K562 (cell line): ENCODE measurements at regions not wholly inside any gene's neighbourhood (a gene's known extent, or its start where the extent isn't known, plus 50 kb on each side); places are given as distances from the start of the nearest gene placed in this dataset.

Source experiments
- ATAC-seq: fragments of 200-7000 bp; cut with Tn5 transposase; 3 replicates; pipeline ENCODE4 v1.9.1; 2020; ENCODE audit warnings: moderate library complexity
- BruUV-seq: library from RNA; stranded (reverse); fragments of 400-500 nt; replicated peaks from 2 replicates; lab custom pipeline; 2021; lab: Mats Ljungman, UMichigan
- CTCF ChIA-PET: fragments of 300-600 bp; formaldehyde crosslinking; extraction: SDS; loops from one replicate; lab custom pipeline; 2021; ENCODE audit warnings: low intra/inter-chr PET ratio; lab: Yijun Ruan, JAX
- POLR2A ChIA-PET: fragments of 300-600, 350-650 bp; sonication (Branson Sonifier 250); formaldehyde crosslinking; extraction: SDS; loops from one replicate; lab custom pipeline; 2021; ENCODE audit warnings: antibody characterized with exemption, inconsistent platforms; lab: Yijun Ruan, JAX
- DNase-seq, 4 experiments: peaks; one replicate each; pipeline versions ENCODE4 v3.0.0 to v3.0.0-alpha.2; 2011 to 2018; ENCODE audit warnings: low spot score in 3 of 4, mixed read lengths in 3 of 4; ENCODE audit errors: extremely low read depth in 1 of 4
- FAIRE-seq: peaks from 2 replicates; lab custom pipeline; 2011; peaks lifted over from hg19 to GRCh38; lab: Jason Lieb, UNC
- H2AFZ ChIP-seq: 2 replicates; pipeline ENCODE4 v1.6.0; 2011; ENCODE audit warnings: low read depth, low read length, control low read depth, inconsistent platforms
- H3K27ac ChIP-seq: fragments of 200-600 bp; 3 replicates; pipeline ENCODE4 v1.8.0; 2011; ENCODE audit warnings: low read depth, mild to moderate bottlenecking, control low read depth, inconsistent platforms, low read length, moderate library complexity, mixed read lengths; ENCODE audit errors: extremely low read depth
- H3K27me3 ChIP-seq, 2 experiments: fragments of 300-600 bp in 1 of 2; 2 replicates in 1 of 2; 3 replicates in 1 of 2; pipeline versions ENCODE4 v1.6.0 to v1.8.0; 2011; ENCODE audit warnings: inconsistent platforms in 2 of 2, low read length in 2 of 2, mild to moderate bottlenecking in 1 of 2, mixed read lengths in 1 of 2, moderate library complexity in 1 of 2; ENCODE audit not compliant: control insufficient read depth in 2 of 2, insufficient read depth in 2 of 2
- H3K36me3 ChIP-seq: fragments of 300-600 bp; 3 replicates; pipeline ENCODE4 v1.8.0; 2011; ENCODE audit warnings: mild to moderate bottlenecking, low read length, inconsistent platforms; ENCODE audit not compliant: control insufficient read depth, insufficient read depth
- H3K4me1 ChIP-seq, 2 experiments: fragments of 200-600 bp in 1 of 2; replicated peaks in 1 of 2; 2 replicates in 1 of 2; 3 replicates in 1 of 2; pipeline versions ENCODE4 v1.5.1 to v1.8.0; 2011; ENCODE audit warnings: inconsistent platforms in 2 of 2, low read length in 2 of 2, mild to moderate bottlenecking in 1 of 2, mixed read lengths in 1 of 2, moderate library complexity in 1 of 2; ENCODE audit not compliant: control insufficient read depth in 2 of 2, insufficient read depth in 2 of 2
- H3K4me2 ChIP-seq: 2 replicates; pipeline ENCODE4 v1.6.1; 2011; ENCODE audit warnings: low read length, control low read depth, inconsistent platforms, mixed read lengths; ENCODE audit not compliant: insufficient read depth
- H3K4me3 ChIP-seq: fragments of 200-600 bp; sonication (generic), shearing (Covaris generic); 2 replicates; pipeline ENCODE4 v1.5.1; 2016; ENCODE audit warnings: control low read depth, inconsistent platforms
- H3K79me2 ChIP-seq: fragments of 200-600 bp; 3 replicates; pipeline ENCODE4 v1.8.0; 2011; ENCODE audit warnings: low read length, inconsistent platforms; ENCODE audit not compliant: control insufficient read depth, insufficient read depth
- H3K9ac ChIP-seq, 2 experiments: 2 replicates each; pipeline versions ENCODE4 v1.6.0 to v1.6.1; 2011; ENCODE audit warnings: low read depth in 2 of 2, low read length in 2 of 2, control low read depth in 1 of 2, inconsistent platforms in 1 of 2, mild to moderate bottlenecking in 1 of 2, mixed read lengths in 1 of 2; ENCODE audit not compliant: insufficient read depth in 1 of 2
- H3K9me1 ChIP-seq: one replicate; pipeline ENCODE4 v1.6.0; 2011; ENCODE audit warnings: inconsistent platforms, mild to moderate bottlenecking, low read length, moderate library complexity; ENCODE audit not compliant: control insufficient read depth, insufficient read depth
- H3K9me3 ChIP-seq: replicated peaks from 2 replicates; pipeline ENCODE4 v1.5.1; 2011; ENCODE audit warnings: low read depth, low read length, inconsistent platforms; ENCODE audit not compliant: control insufficient read depth, insufficient read depth
- H4K20me1 ChIP-seq: replicated peaks from 2 replicates; pipeline ENCODE4 v1.6.1; 2011; ENCODE audit warnings: low read length, inconsistent platforms, mixed read lengths; ENCODE audit not compliant: control insufficient read depth, insufficient read depth
- CLOCK ChIP-seq: fragments of 250-450 bp; sonication (Bioruptor Pico); IDR thresholded peaks from 2 replicates; pipeline ENCODE4 v1.4.0; 2020; ENCODE audit warnings: mild to moderate bottlenecking, moderate library complexity, borderline replicate concordance
- ELF2 ChIP-seq: fragments of 250-450 bp; sonication (Bioruptor Pico); IDR thresholded peaks from 2 replicates; pipeline ENCODE4 v1.5.0; 2021; ENCODE audit warnings: mild to moderate bottlenecking
- KDM1A ChIP-seq, 2 experiments: fragments of 450-650 bp; IDR thresholded peaks; 2 replicates each; pipeline ENCODE4 v1.6.1; 2016; ENCODE audit warnings: mild to moderate bottlenecking in 2 of 2
- PBX2 ChIP-seq, 2 experiments: IDR thresholded peaks in 1 of 2; conservative IDR thresholded peaks in 1 of 2; 2 replicates each; pipeline ENCODE4 v1.6.1; 2016; ENCODE audit warnings: low read depth in 2 of 2, mild to moderate bottlenecking in 1 of 2, missing compliant biosample characterization in 1 of 2, missing genetic modification characterization in 1 of 2, moderate library complexity in 1 of 2
- SIRT6 ChIP-seq: IDR thresholded peaks from one replicate; pipeline ENCODE4 v1.6.1; 2012; ENCODE audit warnings: low read depth, mild to moderate bottlenecking, control low read depth, inconsistent platforms, low read length, moderate library complexity
- SMAD3 ChIP-seq: fragments of 450-650 bp; formaldehyde crosslinking; conservative IDR thresholded peaks from 2 replicates; pipeline ENCODE4 v1.4.0; 2020; ENCODE audit warnings: mild to moderate bottlenecking
- SOX6 ChIP-seq: fragments of 450-650 bp; IDR thresholded peaks from 2 replicates; pipeline ENCODE4 v1.6.1; 2014; ENCODE audit warnings: mild to moderate bottlenecking
- THRB ChIP-seq: fragments of 450-650 bp; formaldehyde crosslinking; conservative IDR thresholded peaks from 2 replicates; pipeline ENCODE4 v1.4.0; 2022; ENCODE audit warnings: mild to moderate bottlenecking, missing genetic modification characterization
- ZBTB7A ChIP-seq: IDR thresholded peaks from 2 replicates; pipeline ENCODE4 v1.6.1; 2011; ENCODE audit warnings: low read depth, mild to moderate bottlenecking, low read length, moderate library complexity, borderline replicate concordance; ENCODE audit not compliant: control insufficient read depth
- ZNF277 ChIP-seq: fragments of 250-450 bp; sonication (Bioruptor Pico); IDR thresholded peaks from 2 replicates; pipeline ENCODE4 v1.8.0; 2022; ENCODE audit warnings: inconsistent platforms, mild to moderate bottlenecking, moderate library complexity, borderline replicate concordance
- WGBS: fragments of 100-300 bp; shearing (Covaris generic); methylation state at CpG from one replicate; pipeline ENCODE4 v1.1.6; 2016; ENCODE audit warnings: low coverage, mixed read lengths; ENCODE audit not compliant: insufficient coverage; ENCODE audit errors: missing lambda C conversion rate; 5-methylcytosine and 5-hydroxymethylcytosine counted together
- in situ Hi-C: fragments of 300-500 bp; cut with MboI; formaldehyde crosslinking; loops from 4 replicates; pipeline ENCODE4 v1.15.0; 2018; ENCODE audit warnings: inconsistent platforms, mixed read lengths
- intact Hi-C: fragments of 100-400 bp; cut with micrococcal nuclease; formaldehyde crosslinking; loops from 2 replicates; pipeline ENCODE4 v1.14.2; 2022
- TF ChIP-seq, protein P1 (sequence below): sonication (generic); formaldehyde crosslinking; IDR thresholded peaks from 2 replicates; pipeline ENCODE4 v1.8.0; 2022; ENCODE audit warnings: missing genetic modification reagents, mild to moderate bottlenecking, borderline replicate concordance

GRCh38 chr2:153567367-153567766 is 88.8 kb upstream of the RPRM start:
- H3K4me2 ChIP-seq: no peak overlapping the region
- no TSS peak for BruUV-seq
- no peaks in the 10 kb centered on the region for H3K79me2 ChIP-seq
- ATAC-seq (no peak), FAIRE-seq (no peak), DNase-seq (no peak)
- H3K9ac ChIP-seq: no peak overlapping the region
- H3K9me1 ChIP-seq: no peaks in the 10 kb centered on the region
- H2AFZ ChIP-seq: no peak overlapping the region
- intact Hi-C loops (no loop called here), in situ Hi-C loops (no loop called here)
- no peaks in the 10 kb centered on the region for H3K4me1 ChIP-seq
- no peaks in the 10 kb centered on the region for H3K27me3 ChIP-seq
- no peak overlapping the region for H3K4me3 ChIP-seq
- POLR2A ChIA-PET: interaction anchor here (1.1 kb wide), 1 partner anchor 1473 kb away, joined by 3 read pairs; no protein-coding TSS in a partner anchor
- no peaks in the 10 kb centered on the region for H4K20me1 ChIP-seq
- no peak overlapping the region for H3K27ac ChIP-seq
- CTCF ChIA-PET: no interaction called here
- no peaks in the 10 kb centered on the region for H3K9me3 ChIP-seq
- H3K36me3 ChIP-seq: no peaks in the 10 kb centered on the region
- 2% methylated on average over 3 of the region's 3 CpGs for WGBS
- TF ChIP-seq CLOCK (CRISPR knock-in tag) (no peak), SOX6 (no peak), ELF2 (no peak), SMAD3 (CRISPR knock-in tag) (no peak), THRB (no peak), SIRT6 (no peak), KDM1A (IDR thresholded peaks at IDR 0.05) (no peak), ZBTB7A (no peak), ZNF277 (CRISPR knock-in tag) (no peak), PBX2 (CRISPR knock-in tag; IDR thresholded peaks at IDR 0.05; ENCODE audit: low read depth) (no peak), PBX2 (tag; conservative IDR thresholded peaks at IDR 0.05; ENCODE audit: low read depth) (no peak)
- TF ChIP-seq, protein P1, sequence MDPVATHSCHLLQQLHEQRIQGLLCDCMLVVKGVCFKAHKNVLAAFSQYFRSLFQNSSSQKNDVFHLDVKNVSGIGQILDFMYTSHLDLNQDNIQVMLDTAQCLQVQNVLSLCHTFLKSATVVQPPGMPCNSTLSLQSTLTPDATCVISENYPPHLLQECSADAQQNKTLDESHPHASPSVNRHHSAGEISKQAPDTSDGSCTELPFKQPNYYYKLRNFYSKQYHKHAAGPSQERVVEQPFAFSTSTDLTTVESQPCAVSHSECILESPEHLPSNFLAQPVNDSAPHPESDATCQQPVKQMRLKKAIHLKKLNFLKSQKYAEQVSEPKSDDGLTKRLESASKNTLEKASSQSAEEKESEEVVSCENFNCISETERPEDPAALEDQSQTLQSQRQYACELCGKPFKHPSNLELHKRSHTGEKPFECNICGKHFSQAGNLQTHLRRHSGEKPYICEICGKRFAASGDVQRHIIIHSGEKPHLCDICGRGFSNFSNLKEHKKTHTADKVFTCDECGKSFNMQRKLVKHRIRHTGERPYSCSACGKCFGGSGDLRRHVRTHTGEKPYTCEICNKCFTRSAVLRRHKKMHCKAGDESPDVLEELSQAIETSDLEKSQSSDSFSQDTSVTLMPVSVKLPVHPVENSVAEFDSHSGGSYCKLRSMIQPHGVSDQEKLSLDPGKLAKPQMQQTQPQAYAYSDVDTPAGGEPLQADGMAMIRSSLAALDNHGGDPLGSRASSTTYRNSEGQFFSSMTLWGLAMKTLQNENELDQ (CRISPR knock-in tag): no peak
